ENCODE measurements at regions not wholly inside any gene's neighbourhood (a gene's known extent, or its start where the extent isn't known, plus 50 kb on each side); places are given as distances from the start of the nearest gene placed in this dataset.

GRCh38 chr2:176668912-176669311, 399.7 kb downstream of the MTX2 start:
- no peak for TF ChIP-seq POLR2A (IDR thresholded peaks at IDR 0.05)
- TF ChIP-seq CTCF (IDR thresholded peaks at IDR 0.05) = no peak
